Epithelial cell of esophagus (primary cell): ENCODE measurements at regions not wholly inside any gene's neighbourhood (a gene's known extent, or its start where the extent isn't known, plus 50 kb on each side); places are given as distances from the start of the nearest gene placed in this dataset.

ENCODE experiments used
- DNase-seq: peaks from one replicate; pipeline ENCODE4 v3.0.0; 2010; ENCODE audit warnings: low read depth
- H3K4me3 ChIP-seq: 2 replicates; pipeline ENCODE4 v1.5.1; 2011; ENCODE audit warnings: mild to moderate bottlenecking, low read length, control low read depth
- TF ChIP-seq, protein P1 (sequence below): IDR thresholded peaks from 2 replicates; pipeline ENCODE4 v1.5.1; 2011; ENCODE audit warnings: low read depth, mild to moderate bottlenecking, low read length, control low read depth, inconsistent platforms; ENCODE audit not compliant: insufficient read depth; ENCODE audit errors: missing control alignments

DNA sequence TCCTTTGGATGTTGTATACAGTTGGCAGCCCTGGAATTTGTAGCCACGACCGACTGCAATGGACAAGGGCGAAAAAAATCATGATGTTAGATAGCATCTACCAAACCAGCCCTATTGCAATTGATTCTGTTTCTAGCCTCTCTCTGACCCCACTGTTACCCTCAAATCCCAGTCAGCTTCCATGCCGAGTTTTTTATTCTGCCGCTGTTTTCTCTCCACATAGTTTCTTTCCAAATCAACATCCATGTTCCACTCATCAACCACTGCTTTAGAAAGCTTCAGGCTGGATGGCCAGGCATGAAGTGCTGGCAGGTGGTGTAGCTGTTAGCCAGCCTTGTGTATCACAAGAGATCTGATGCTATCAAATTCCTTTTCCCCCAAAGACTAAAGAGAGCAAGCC lies 272.8 kb downstream of the FIGN start:
- no peak for DNase-seq
- TF ChIP-seq, protein P1, sequence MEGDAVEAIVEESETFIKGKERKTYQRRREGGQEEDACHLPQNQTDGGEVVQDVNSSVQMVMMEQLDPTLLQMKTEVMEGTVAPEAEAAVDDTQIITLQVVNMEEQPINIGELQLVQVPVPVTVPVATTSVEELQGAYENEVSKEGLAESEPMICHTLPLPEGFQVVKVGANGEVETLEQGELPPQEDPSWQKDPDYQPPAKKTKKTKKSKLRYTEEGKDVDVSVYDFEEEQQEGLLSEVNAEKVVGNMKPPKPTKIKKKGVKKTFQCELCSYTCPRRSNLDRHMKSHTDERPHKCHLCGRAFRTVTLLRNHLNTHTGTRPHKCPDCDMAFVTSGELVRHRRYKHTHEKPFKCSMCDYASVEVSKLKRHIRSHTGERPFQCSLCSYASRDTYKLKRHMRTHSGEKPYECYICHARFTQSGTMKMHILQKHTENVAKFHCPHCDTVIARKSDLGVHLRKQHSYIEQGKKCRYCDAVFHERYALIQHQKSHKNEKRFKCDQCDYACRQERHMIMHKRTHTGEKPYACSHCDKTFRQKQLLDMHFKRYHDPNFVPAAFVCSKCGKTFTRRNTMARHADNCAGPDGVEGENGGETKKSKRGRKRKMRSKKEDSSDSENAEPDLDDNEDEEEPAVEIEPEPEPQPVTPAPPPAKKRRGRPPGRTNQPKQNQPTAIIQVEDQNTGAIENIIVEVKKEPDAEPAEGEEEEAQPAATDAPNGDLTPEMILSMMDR: no peak
- H3K4me3 ChIP-seq: no peak overlapping the region

DNA sequence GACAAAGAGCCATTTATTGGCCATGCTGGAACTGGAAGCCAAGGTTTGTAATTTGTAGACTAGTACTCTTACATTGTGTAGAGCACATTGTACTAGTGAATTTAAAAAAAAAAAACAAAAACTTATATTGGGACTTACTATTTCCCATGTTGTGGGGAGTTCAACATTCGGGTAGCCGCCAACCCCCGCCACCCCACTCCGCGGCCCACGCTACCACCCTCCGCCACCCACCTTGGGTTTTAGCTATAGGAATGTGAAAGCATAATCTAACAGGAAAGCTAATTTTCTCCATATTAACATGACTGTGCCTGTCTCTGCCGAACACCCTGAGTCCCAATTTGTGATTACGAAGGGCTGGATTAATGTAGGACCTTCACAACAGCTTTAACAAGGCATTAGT lies 275.8 kb downstream of the FIGN start:
- no peak for DNase-seq
- H3K4me3 ChIP-seq: no peak overlapping the region
- TF ChIP-seq, protein P1: no peak

DNA sequence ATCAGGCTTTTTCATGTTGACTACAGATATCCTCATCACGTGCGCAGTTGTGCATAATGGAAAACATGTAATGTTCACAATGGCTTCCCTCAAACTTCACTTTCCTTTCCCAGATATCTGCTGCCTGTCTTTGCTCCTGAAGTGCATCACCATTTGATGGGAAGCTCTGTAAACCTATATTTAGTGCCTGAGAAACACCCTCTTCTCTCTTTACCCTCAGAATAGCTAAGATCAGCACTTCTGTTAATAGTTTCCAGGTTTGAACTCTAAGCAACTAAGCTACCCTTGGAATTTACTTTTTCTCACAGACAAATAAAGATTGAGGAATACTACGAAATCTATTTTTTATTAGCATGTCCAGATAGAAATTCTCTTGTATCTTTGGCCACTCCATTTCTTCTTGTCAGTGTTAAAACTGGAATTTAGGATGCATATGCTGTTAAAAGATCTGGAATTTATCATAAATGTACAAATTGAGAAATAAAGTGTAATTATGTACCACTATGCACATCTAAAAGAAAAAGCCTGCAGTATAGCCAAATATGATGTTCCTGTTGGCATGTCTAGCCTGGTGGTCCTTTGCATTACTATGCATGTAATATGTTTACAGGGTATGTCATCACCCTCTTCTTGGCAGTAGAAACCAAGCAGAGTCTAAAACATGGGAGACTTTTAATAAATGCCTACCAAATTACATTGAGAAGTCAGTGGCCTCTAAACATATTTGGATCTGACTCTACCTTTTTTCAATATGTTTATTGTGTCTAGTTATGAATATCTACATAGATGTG lies 278.7 kb downstream of the FIGN start:
- H3K4me3 ChIP-seq: no peak overlapping the region
- no peak for DNase-seq
- TF ChIP-seq, protein P1: no peak

DNA sequence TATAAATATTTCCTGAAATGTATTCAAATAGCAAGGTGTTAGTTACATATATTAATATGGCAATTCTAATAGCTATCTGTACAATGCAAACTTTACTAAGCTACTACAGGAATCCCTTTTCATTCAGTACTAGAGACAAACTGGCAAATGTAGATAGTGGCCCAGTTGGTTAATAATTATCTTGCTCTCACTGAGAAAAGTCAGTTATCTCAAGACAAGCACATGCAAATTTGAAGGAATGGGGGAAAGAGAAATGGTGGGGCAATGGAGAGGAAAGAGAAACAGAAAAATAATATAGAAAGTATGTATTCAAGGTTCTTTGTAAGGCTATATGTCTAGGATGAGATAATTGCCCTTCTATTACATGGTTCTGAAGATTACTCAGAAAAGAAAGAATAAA lies 280.0 kb downstream of the FIGN start:
- TF ChIP-seq, protein P1: no peak
- no peak for DNase-seq
- H3K4me3 ChIP-seq: no peak overlapping the region

DNA sequence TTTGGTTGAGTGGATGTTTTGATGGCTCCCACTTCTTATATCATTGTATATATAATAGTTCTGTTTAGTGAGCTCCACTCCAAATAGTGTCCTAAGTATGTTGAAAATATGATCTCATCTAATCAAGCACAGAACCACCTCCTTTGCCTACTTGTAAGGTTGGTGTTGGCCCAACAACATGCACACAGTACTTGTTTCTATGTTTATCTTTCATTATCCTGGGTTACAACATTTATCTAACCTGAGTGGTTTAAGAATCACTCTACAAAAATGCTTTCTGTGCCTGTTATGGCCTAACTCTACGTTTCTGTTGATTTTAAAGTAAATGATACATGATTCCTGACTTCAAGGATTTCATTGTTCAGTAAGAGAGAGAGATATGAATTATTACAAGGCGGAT lies 281.9 kb downstream of the FIGN start:
- TF ChIP-seq, protein P1: no peak
- no peak overlapping the region for H3K4me3 ChIP-seq
- DNase-seq: peak; percentile 5

DNA sequence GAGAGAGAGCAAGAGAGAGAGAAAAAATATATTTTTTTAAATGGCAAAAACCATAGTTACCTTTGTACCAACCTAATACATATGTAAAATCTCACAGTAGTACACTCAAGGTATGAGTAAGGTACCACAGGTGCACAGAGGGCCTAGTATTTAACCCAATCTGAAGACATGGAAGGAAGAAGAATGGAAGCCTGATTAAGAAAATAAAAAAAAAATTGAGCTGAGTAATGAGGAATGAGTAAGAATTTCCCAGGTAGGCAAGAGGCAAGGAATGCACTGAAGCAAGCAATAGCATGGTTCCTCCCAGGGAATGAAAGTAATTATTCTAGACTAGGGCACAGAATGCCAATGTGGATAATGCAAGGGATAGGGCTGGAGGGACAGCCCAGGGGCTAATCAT lies 294.2 kb downstream of the FIGN start:
- H3K4me3 ChIP-seq: no peak overlapping the region
- DNase-seq: peak; percentile 46
- TF ChIP-seq, protein P1: no peak

DNA sequence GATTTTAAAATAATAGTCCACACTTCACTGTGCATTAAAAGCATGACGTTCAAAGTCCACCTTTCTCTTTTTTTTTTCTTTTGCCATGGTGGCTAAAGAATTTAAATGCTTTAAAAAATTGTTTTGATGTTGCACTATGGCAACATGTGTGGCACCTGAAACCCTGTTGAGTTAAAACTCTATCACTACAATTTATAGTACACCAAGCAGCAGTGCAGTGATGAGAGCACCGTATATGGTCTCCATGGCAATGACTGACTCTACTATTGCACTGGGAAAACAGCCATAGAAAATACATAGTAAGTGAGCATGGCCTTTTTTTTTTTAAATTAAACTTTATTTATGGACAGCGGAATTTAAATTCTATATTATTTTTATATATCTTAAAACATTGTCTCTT lies 298.8 kb downstream of the FIGN start:
- TF ChIP-seq, protein P1: no peak
- DNase-seq: no peak
- H3K4me3 ChIP-seq: no peak overlapping the region
